Tibial nerve (tissue), 4 donors: ENCODE measurements at regions not wholly inside any gene's neighbourhood (a gene's known extent, or its start where the extent isn't known, plus 50 kb on each side); places are given as distances from the start of the nearest gene placed in this dataset.

Experiments
- DNase-seq, 2 donors: peaks; one replicate each; pipeline ENCODE4 v3.0.0-alpha.2; 2019; ENCODE audit warnings: low spot score in 2 of 2
- H3K27ac ChIP-seq, 4 donors: fragments of 200-600 bp; sonication (generic) in 3 of 4; one replicate each; pipeline ENCODE4 v1.5.1; 2017 to 2019; ENCODE audit warnings: mild to moderate bottlenecking in 1 of 4
- H3K27me3 ChIP-seq, 2 donors: fragments of 200-600 bp; sonication (generic) in 1 of 2; one replicate each; pipeline versions ENCODE4 v1.5.1 to v1.6.0; 2017 to 2019
- H3K36me3 ChIP-seq, 3 donors: fragments of 200-600 bp; sonication (generic); one replicate each; pipeline ENCODE4 v1.5.1; 2018 to 2019
- H3K4me1 ChIP-seq, 4 donors: fragments of 200-600 bp; sonication (generic) in 3 of 4; one replicate each; pipeline ENCODE4 v1.5.1; 2017 to 2019
- H3K4me3 ChIP-seq, 4 donors: fragments of 200-600 bp; sonication (generic) in 3 of 4; one replicate each; pipeline ENCODE4 v1.5.1; 2017 to 2019; ENCODE audit warnings: mild to moderate bottlenecking in 1 of 4, moderate library complexity in 1 of 4
- H3K9me3 ChIP-seq, 4 donors: fragments of 200-600 bp; sonication (generic) in 3 of 4; one replicate each; pipeline ENCODE4 v1.5.1; 2017 to 2019
- CTCF ChIP-seq, 5 experiments: fragments of 200-600 bp in 3 of 5; fragments of 450-650 bp in 2 of 5; sonication (generic) in 3 of 5; IDR thresholded peaks; one replicate each; pipeline ENCODE4 v1.5.1; 2016 to 2019; ENCODE audit warnings: antibody characterized with exemption in 5 of 5, mild to moderate bottlenecking in 3 of 5, moderate library complexity in 2 of 5
- EP300 ChIP-seq, 2 donors: sonication (generic); formaldehyde crosslinking; IDR thresholded peaks; one replicate each; pipeline ENCODE4 v1.6.1; 2017; ENCODE audit warnings: antibody characterized with exemption in 2 of 2, mild to moderate bottlenecking in 1 of 2
- POLR2A ChIP-seq, 2 donors: fragments of 450-650 bp; IDR thresholded peaks; one replicate each; pipeline ENCODE4 v1.6.1; 2017; ENCODE audit warnings: antibody characterized with exemption in 2 of 2, mild to moderate bottlenecking in 2 of 2, moderate library complexity in 2 of 2
- WGBS, 2 donors: methylation state at CpG; one replicate each; pipeline ENCODE4 v1.1.5; 2018; 5-methylcytosine and 5-hydroxymethylcytosine counted together

- WGBS, 2 donors, result 88% methylated on average over 5 of the region's 5 CpGs
- Histone ChIP-seq H3K4me1 (no peaks in the 10 kb centered on the region), H3K27ac (no peak overlapping the region), H3K4me3 (no peak overlapping the region), H3K27me3 (no peaks in the 10 kb centered on the region), H3K36me3 (no peaks in the 10 kb centered on the region), H3K9me3 (no peaks in the 10 kb centered on the region)
- TF ChIP-seq EP300 (IDR thresholded peaks at IDR 0.05) (no peak), POLR2A (IDR thresholded peaks at IDR 0.05) (no peak), CTCF (IDR thresholded peaks at IDR 0.05) (no peak)
- no peak for DNase-seq
Observed at GRCh38 chr2:65868177-65868576, 435.8 kb upstream of the SPRED2 start.

- no peaks in the 10 kb centered on the region for H3K4me1 ChIP-seq
- H3K9me3 ChIP-seq, result no peaks in the 10 kb centered on the region
- no peak for DNase-seq
- H3K36me3 ChIP-seq, result no peaks in the 10 kb centered on the region
- TF ChIP-seq EP300 (IDR thresholded peaks at IDR 0.05) (no peak), CTCF (IDR thresholded peaks at IDR 0.05) (no peak)
- 36 to 66% methylated on average over 4 of the region's 4 CpGs for WGBS, 2 donors
- H3K27me3 ChIP-seq, result no peaks in the 10 kb centered on the region
- no peak overlapping the region for H3K27ac ChIP-seq
- no peak overlapping the region for H3K4me3 ChIP-seq
Observed at GRCh38 chr2:65867446-65867845, 435.0 kb upstream of the SPRED2 start.

- Histone ChIP-seq H3K27ac (no peak overlapping the region), H3K9me3 (no peaks in the 10 kb centered on the region), H3K4me1 (no peaks in the 10 kb centered on the region), H3K27me3 (no peaks in the 10 kb centered on the region), H3K4me3 (no peak overlapping the region), H3K36me3 (no peaks in the 10 kb centered on the region)
- TF ChIP-seq CTCF (IDR thresholded peaks at IDR 0.05) (no peak), POLR2A (IDR thresholded peaks at IDR 0.05) (no peak), EP300 (IDR thresholded peaks at IDR 0.05) (no peak)
- WGBS, 2 donors, result 61 to 68% methylated on average over 3 of the region's 3 CpGs
- no peak for DNase-seq
Observed at GRCh38 chr2:65866148-65866547, 433.7 kb upstream of the SPRED2 start.

GRCh38 chr2:65864619-65865018 lies 432.2 kb upstream of the SPRED2 start:
- WGBS, 2 donors, result 89 to 90% methylated on average over 5 of the region's 5 CpGs

GRCh38 chr2:65863713-65864112 lies 431.3 kb upstream of the SPRED2 start:
- no peaks in the 10 kb centered on the region for H3K4me1 ChIP-seq
- no peak overlapping the region for H3K4me3 ChIP-seq
- no peaks in the 10 kb centered on the region for H3K9me3 ChIP-seq
- H3K27ac ChIP-seq, result no peak overlapping the region
- no peaks in the 10 kb centered on the region for H3K27me3 ChIP-seq
- TF ChIP-seq EP300 (IDR thresholded peaks at IDR 0.05), result no peak
- TF ChIP-seq CTCF (IDR thresholded peaks at IDR 0.05), result no peak
- no peak for TF ChIP-seq POLR2A (IDR thresholded peaks at IDR 0.05)
- H3K36me3 ChIP-seq, result no peaks in the 10 kb centered on the region
- DNase-seq, result no peak

More at GRCh38 chr2:65864619-65865018, 432.2 kb upstream of the SPRED2 start:
- Histone ChIP-seq H3K4me3 (no peak overlapping the region), H3K36me3 (no peaks in the 10 kb centered on the region), H3K27ac (no peak overlapping the region), H3K4me1 (no peaks in the 10 kb centered on the region), H3K9me3 (no peaks in the 10 kb centered on the region), H3K27me3 (no peaks in the 10 kb centered on the region)
- no peak for DNase-seq
- TF ChIP-seq EP300 (IDR thresholded peaks at IDR 0.05), result no peak
- no peak for TF ChIP-seq POLR2A (IDR thresholded peaks at IDR 0.05)
- TF ChIP-seq CTCF (IDR thresholded peaks at IDR 0.05), result no peak
